ENCODE measurements at regions not wholly inside any gene's neighbourhood (a gene's known extent, or its start where the extent isn't known, plus 50 kb on each side); places are given as distances from the start of the nearest gene placed in this dataset.

- ATAC-seq = no peak
- no peak for DNase-seq
- Mint-ChIP-seq H3K27ac (no peak overlapping the region), H3K27me3 (peaks cover 0 to 5% (median 0%) of the 10 kb centered on the region in 5 donors), H3K9me3 (no peaks in the 10 kb centered on the region), H3K4me3 (no peak overlapping the region), H3K36me3 (no peaks in the 10 kb centered on the region), H3K4me1 (no peaks in the 10 kb centered on the region)
- no peak overlapping the region for H3K27ac ChIP-seq (ENCODE audit: low read depth, low read length)
- intact Hi-C loops (cut with micrococcal nuclease) = no loop called here
- H3K27me3 ChIP-seq (ENCODE audit: control insufficient read depth in 2 of 2, insufficient read depth in 2 of 2, low read length in 2 of 2) = no peaks in the 10 kb centered on the region
- H3K4me1 ChIP-seq (ENCODE audit: control insufficient read depth in 2 of 2, insufficient read depth in 2 of 2, low read length in 2 of 2) = no peaks in the 10 kb centered on the region
- ChIA-PET POLR2A (no interaction called here), CTCF (no interaction called here)
- H3K4me3 ChIP-seq (ENCODE audit: low read length) = no peak overlapping the region
- no peaks in the 10 kb centered on the region for H3K9me3 ChIP-seq (ENCODE audit: control insufficient read depth in 2 of 3, low read length in 3 of 3)
- no peaks in the 10 kb centered on the region for H3K36me3 ChIP-seq (ENCODE audit: control insufficient read depth in 2 of 3, insufficient read depth in 3 of 3, low read length in 3 of 3)
Observed at GRCh38 chr1:213474054-213474453, 423.0 kb downstream of the RPS6KC1 start.

- peaks cover 4 to 27% (median 9%) of the 10 kb centered on the region in 5 donors for H3K27me3 Mint-ChIP-seq
- H3K27me3 ChIP-seq (ENCODE audit: control insufficient read depth in 2 of 2, insufficient read depth in 2 of 2, low read length in 2 of 2) = no peaks in the 10 kb centered on the region
- H3K4me1 Mint-ChIP-seq = no peaks in the 10 kb centered on the region
- no peak overlapping the region for H3K27ac Mint-ChIP-seq
- intact Hi-C loops (cut with micrococcal nuclease) = no loop called here
- DNase-seq (no peak), ATAC-seq (no peak)
- H3K36me3 Mint-ChIP-seq = no peaks in the 10 kb centered on the region
- ChIA-PET POLR2A (no interaction called here), CTCF (no interaction called here)
- H3K27ac ChIP-seq (ENCODE audit: low read depth, low read length) = no peak overlapping the region
- H3K9me3 ChIP-seq (ENCODE audit: control insufficient read depth in 2 of 3, low read length in 3 of 3) = no peaks in the 10 kb centered on the region
- no peak overlapping the region for H3K4me3 ChIP-seq (ENCODE audit: low read length)
- peaks cover 0 to 1% (median 0%) of the 10 kb centered on the region in 11 donors for H3K9me3 Mint-ChIP-seq
- H3K4me3 Mint-ChIP-seq = no peak overlapping the region
- no peaks in the 10 kb centered on the region for H3K4me1 ChIP-seq (ENCODE audit: control insufficient read depth in 2 of 2, insufficient read depth in 2 of 2, low read length in 2 of 2)
- H3K36me3 ChIP-seq (ENCODE audit: control insufficient read depth in 2 of 3, insufficient read depth in 3 of 3, low read length in 3 of 3) = no peaks in the 10 kb centered on the region
Observed at GRCh38 chr1:213481395-213481794, 430.4 kb downstream of the RPS6KC1 start.

GRCh38 chr1:213484333-213484732 is 433.3 kb downstream of the RPS6KC1 start:
- Histone ChIP-seq H3K4me1 (ENCODE audit: control insufficient read depth in 2 of 2, insufficient read depth in 2 of 2, low read length in 2 of 2) (no peaks in the 10 kb centered on the region), H3K9me3 (ENCODE audit: control insufficient read depth in 2 of 3, low read length in 3 of 3) (no peaks in the 10 kb centered on the region), H3K27me3 (ENCODE audit: control insufficient read depth in 2 of 2, insufficient read depth in 2 of 2, low read length in 2 of 2) (no peaks in the 10 kb centered on the region), H3K36me3 (ENCODE audit: control insufficient read depth in 2 of 3, insufficient read depth in 3 of 3, low read length in 3 of 3) (no peaks in the 10 kb centered on the region), H3K27ac (ENCODE audit: low read depth, low read length) (no peak overlapping the region), H3K4me3 (ENCODE audit: low read length) (no peak overlapping the region)
- Mint-ChIP-seq H3K4me1 (no peaks in the 10 kb centered on the region), H3K4me3 (no peak overlapping the region), H3K9me3 (peaks cover 0 to 1% (median 0%) of the 10 kb centered on the region in 11 donors), H3K27ac (no peak overlapping the region), H3K36me3 (no peaks in the 10 kb centered on the region), H3K27me3 (peaks cover 4 to 34% (median 12%) of the 10 kb centered on the region in 5 donors)
- DNase-seq (no peak), ATAC-seq (no peak)
- POLR2A ChIA-PET = no interaction called here
- intact Hi-C loops (cut with micrococcal nuclease) = no loop called here
- CTCF ChIA-PET = no interaction called here

- no peaks in the 10 kb centered on the region for H3K27me3 ChIP-seq (ENCODE audit: control insufficient read depth in 2 of 2, insufficient read depth in 2 of 2, low read length in 2 of 2)
- Mint-ChIP-seq H3K4me1 (no peaks in the 10 kb centered on the region), H3K9me3 (peaks cover 0 to 1% (median 0%) of the 10 kb centered on the region in 11 donors), H3K36me3 (no peaks in the 10 kb centered on the region), H3K27ac (no peak overlapping the region), H3K4me3 (no peak overlapping the region), H3K27me3 (peaks cover 4 to 38% (median 16%) of the 10 kb centered on the region in 5 donors)
- H3K4me3 ChIP-seq (ENCODE audit: low read length) = no peak overlapping the region
- no peaks in the 10 kb centered on the region for H3K4me1 ChIP-seq (ENCODE audit: control insufficient read depth in 2 of 2, insufficient read depth in 2 of 2, low read length in 2 of 2)
- intact Hi-C loops (cut with micrococcal nuclease) = no loop called here
- no peak overlapping the region for H3K27ac ChIP-seq (ENCODE audit: low read depth, low read length)
- no peaks in the 10 kb centered on the region for H3K36me3 ChIP-seq (ENCODE audit: control insufficient read depth in 2 of 3, insufficient read depth in 3 of 3, low read length in 3 of 3)
- POLR2A ChIA-PET = no interaction called here
- no peak for ATAC-seq
- DNase-seq = no peak
- CTCF ChIA-PET = no interaction called here
- H3K9me3 ChIP-seq (ENCODE audit: control insufficient read depth in 2 of 3, low read length in 3 of 3) = no peaks in the 10 kb centered on the region
Observed at GRCh38 chr1:213484758-213485157, 433.7 kb downstream of the RPS6KC1 start.

GRCh38 chr1:213486488-213486887 is 435.4 kb downstream of the RPS6KC1 start:
- H3K27me3 Mint-ChIP-seq = peaks cover 4 to 29% (median 18%) of the 10 kb centered on the region in 5 donors
- ChIA-PET POLR2A (no interaction called here), CTCF (no interaction called here)
- DNase-seq = no peak
- Histone ChIP-seq H3K4me3 (ENCODE audit: low read length) (no peak overlapping the region), H3K9me3 (ENCODE audit: control insufficient read depth in 2 of 3, low read length in 3 of 3) (no peaks in the 10 kb centered on the region), H3K27me3 (ENCODE audit: control insufficient read depth in 2 of 2, insufficient read depth in 2 of 2, low read length in 2 of 2) (no peaks in the 10 kb centered on the region), H3K4me1 (ENCODE audit: control insufficient read depth in 2 of 2, insufficient read depth in 2 of 2, low read length in 2 of 2) (no peaks in the 10 kb centered on the region), H3K27ac (ENCODE audit: low read depth, low read length) (no peak overlapping the region), H3K36me3 (ENCODE audit: control insufficient read depth in 2 of 3, insufficient read depth in 3 of 3, low read length in 3 of 3) (no peaks in the 10 kb centered on the region)
- no peak overlapping the region for H3K4me3 Mint-ChIP-seq
- no peaks in the 10 kb centered on the region for H3K4me1 Mint-ChIP-seq
- ATAC-seq = no peak
- no peaks in the 10 kb centered on the region for H3K36me3 Mint-ChIP-seq
- H3K27ac Mint-ChIP-seq = no peak overlapping the region
- peaks cover 0 to 1% (median 0%) of the 10 kb centered on the region in 11 donors for H3K9me3 Mint-ChIP-seq
- intact Hi-C loops (cut with micrococcal nuclease) = no loop called here

GRCh38 chr1:213491468-213491867 is 440.4 kb downstream of the RPS6KC1 start:
- H3K36me3 ChIP-seq (ENCODE audit: control insufficient read depth in 2 of 3, insufficient read depth in 3 of 3, low read length in 3 of 3) = no peaks in the 10 kb centered on the region
- Mint-ChIP-seq H3K4me3 (no peak overlapping the region), H3K4me1 (no peaks in the 10 kb centered on the region), H3K27me3 (peaks cover 5 to 35% (median 23%) of the 10 kb centered on the region in 5 donors), H3K9me3 (no peaks in the 10 kb centered on the region), H3K27ac (no peak overlapping the region), H3K36me3 (no peaks in the 10 kb centered on the region)
- DNase-seq (no peak), ATAC-seq (no peak)
- intact Hi-C loops (cut with micrococcal nuclease) = no loop called here
- no peaks in the 10 kb centered on the region for H3K9me3 ChIP-seq (ENCODE audit: control insufficient read depth in 2 of 3, low read length in 3 of 3)
- H3K4me3 ChIP-seq (ENCODE audit: low read length) = no peak overlapping the region
- ChIA-PET CTCF (no interaction called here), POLR2A (no interaction called here)
- H3K4me1 ChIP-seq (ENCODE audit: control insufficient read depth in 2 of 2, insufficient read depth in 2 of 2, low read length in 2 of 2) = no peaks in the 10 kb centered on the region
- no peaks in the 10 kb centered on the region for H3K27me3 ChIP-seq (ENCODE audit: control insufficient read depth in 2 of 2, insufficient read depth in 2 of 2, low read length in 2 of 2)
- no peak overlapping the region for H3K27ac ChIP-seq (ENCODE audit: low read depth, low read length)

- no peaks in the 10 kb centered on the region for H3K36me3 ChIP-seq (ENCODE audit: control insufficient read depth in 2 of 3, insufficient read depth in 3 of 3, low read length in 3 of 3)
- ATAC-seq (no peak), DNase-seq (no peak)
- no peak overlapping the region for H3K4me3 Mint-ChIP-seq
- H3K4me1 ChIP-seq (ENCODE audit: control insufficient read depth in 2 of 2, insufficient read depth in 2 of 2, low read length in 2 of 2) = no peaks in the 10 kb centered on the region
- no peaks in the 10 kb centered on the region for H3K27me3 ChIP-seq (ENCODE audit: control insufficient read depth in 2 of 2, insufficient read depth in 2 of 2, low read length in 2 of 2)
- H3K4me3 ChIP-seq (ENCODE audit: low read length) = no peak overlapping the region
- no peaks in the 10 kb centered on the region for H3K4me1 Mint-ChIP-seq
- no peaks in the 10 kb centered on the region for H3K36me3 Mint-ChIP-seq
- H3K9me3 Mint-ChIP-seq = no peaks in the 10 kb centered on the region
- H3K27ac Mint-ChIP-seq = no peak overlapping the region
- intact Hi-C loops (cut with micrococcal nuclease) = no loop called here
- no peak overlapping the region for H3K27ac ChIP-seq (ENCODE audit: low read depth, low read length)
- H3K9me3 ChIP-seq (ENCODE audit: control insufficient read depth in 2 of 3, low read length in 3 of 3) = no peaks in the 10 kb centered on the region
- ChIA-PET CTCF (no interaction called here), POLR2A (no interaction called here)
- peaks cover 5 to 35% (median 23%) of the 10 kb centered on the region in 5 donors for H3K27me3 Mint-ChIP-seq
Observed at GRCh38 chr1:213492161-213493041, 441.4 kb downstream of the RPS6KC1 start.

All from naive thymus-derived CD4-positive, alpha-beta T cell (primary cell).